ENCODE measurements at regions not wholly inside any gene's neighbourhood (a gene's known extent, or its start where the extent isn't known, plus 50 kb on each side); places are given as distances from the start of the nearest gene placed in this dataset.
"Not testable (repeated sequence)": the region's sequence is repeated elsewhere in the genome, so short reads cannot be mapped to it uniquely, and the experiment has no call there.

DNA sequence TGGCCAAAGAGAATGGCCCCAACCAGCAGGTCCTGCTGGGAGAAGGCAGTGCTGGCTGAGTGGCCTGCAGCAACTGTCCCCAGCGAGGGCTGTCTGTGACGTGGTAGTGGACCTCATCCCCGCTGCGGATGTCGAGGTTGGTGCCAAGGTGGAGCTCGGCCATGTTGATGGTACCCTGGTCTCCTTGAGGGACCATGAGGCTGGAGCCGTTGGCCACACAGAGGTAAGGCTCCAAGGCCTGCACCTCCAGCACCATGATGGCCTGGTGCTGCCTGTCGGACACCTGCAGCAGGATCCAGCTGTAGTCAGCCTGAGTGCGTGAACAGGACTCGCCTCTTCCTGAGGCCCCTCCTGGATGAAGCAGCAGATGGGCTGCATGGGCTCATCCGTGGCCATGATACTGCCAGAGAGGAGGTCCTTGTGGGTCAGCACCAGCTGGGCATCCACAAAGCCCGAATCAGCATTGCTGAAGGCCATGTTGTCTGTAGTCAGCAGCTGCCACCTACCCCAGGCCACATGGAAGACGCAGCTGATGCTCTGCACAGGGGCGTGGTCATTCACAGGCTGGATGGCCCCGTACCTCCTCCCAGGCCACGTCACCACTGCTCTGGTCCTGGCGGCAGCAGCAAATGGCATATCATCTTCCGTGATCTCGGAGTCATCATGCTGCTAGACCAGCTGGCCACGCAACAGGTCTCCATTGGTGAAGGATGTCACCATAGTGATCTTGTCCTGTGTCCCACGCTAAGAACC is 167.5 kb downstream of the GOLGA6L4 start:
- TF ChIP-seq NFRKB (IDR thresholded peaks at IDR 0.05) = no peak
- TF ChIP-seq SUZ12 (IDR thresholded peaks at IDR 0.05) = no peak
- TF ChIP-seq ZNF384 (IDR thresholded peaks at IDR 0.05) = no peak
- TF ChIP-seq HDGF (IDR thresholded peaks at IDR 0.05; ENCODE audit: borderline replicate concordance) = no peak
- no peak for TF ChIP-seq ARNT (IDR thresholded peaks at IDR 0.05)
- TF ChIP-seq FOXM1 (IDR thresholded peaks at IDR 0.05; ENCODE audit: borderline replicate concordance) = no peak
- TF ChIP-seq, protein P1, sequence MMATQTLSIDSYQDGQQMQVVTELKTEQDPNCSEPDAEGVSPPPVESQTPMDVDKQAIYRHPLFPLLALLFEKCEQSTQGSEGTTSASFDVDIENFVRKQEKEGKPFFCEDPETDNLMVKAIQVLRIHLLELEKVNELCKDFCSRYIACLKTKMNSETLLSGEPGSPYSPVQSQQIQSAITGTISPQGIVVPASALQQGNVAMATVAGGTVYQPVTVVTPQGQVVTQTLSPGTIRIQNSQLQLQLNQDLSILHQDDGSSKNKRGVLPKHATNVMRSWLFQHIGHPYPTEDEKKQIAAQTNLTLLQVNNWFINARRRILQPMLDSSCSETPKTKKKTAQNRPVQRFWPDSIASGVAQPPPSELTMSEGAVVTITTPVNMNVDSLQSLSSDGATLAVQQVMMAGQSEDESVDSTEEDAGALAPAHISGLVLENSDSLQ (IDR thresholded peaks at IDR 0.05) = no peak
- TF ChIP-seq CTBP1 (IDR thresholded peaks at IDR 0.05; ENCODE audit: borderline replicate concordance) = no peak
- TF ChIP-seq L3MBTL2 (conservative IDR thresholded peaks at IDR 0.05) = no peak
- TF ChIP-seq SP1 (IDR thresholded peaks at IDR 0.05) = no peak
- no peak for TF ChIP-seq FOXA1 (IDR thresholded peaks at IDR 0.05)
- no peak for TF ChIP-seq LEF1 (IDR thresholded peaks at IDR 0.05; ENCODE audit: borderline replicate concordance)
- no peak for TF ChIP-seq FOXK2 (IDR thresholded peaks at IDR 0.05)
- TF ChIP-seq TARDBP (IDR thresholded peaks at IDR 0.05) = no peak
- CTCF ChIA-PET = no interaction called here
- DNase-seq (ENCODE audit: extremely low spot score) = no peak
- POLR2A ChIA-PET = no interaction called here

DNA sequence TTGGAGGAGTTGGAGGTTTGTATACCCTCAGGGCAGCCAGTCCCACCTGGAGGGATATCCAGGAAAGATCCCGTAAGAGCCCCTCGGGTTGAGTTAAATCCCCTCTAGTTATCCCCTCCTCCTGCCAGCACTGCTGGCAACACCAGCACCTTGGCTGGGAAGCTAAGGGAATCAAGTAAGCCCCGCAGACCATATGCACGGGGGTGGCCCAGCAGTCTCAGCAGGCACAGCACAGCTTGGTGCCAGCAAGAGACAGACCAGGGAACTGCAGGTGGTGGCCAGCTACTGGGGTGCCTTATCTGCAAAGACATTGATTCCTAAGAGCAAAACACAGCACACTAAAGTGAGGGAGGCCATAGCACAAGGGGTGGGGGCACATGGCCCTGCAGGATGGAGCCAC is 173.8 kb downstream of the GOLGA6L4 start:
- DNase-seq (ENCODE audit: extremely low spot score); CTCF ChIA-PET; POLR2A ChIA-PET: not testable (repeated sequence)

DNA sequence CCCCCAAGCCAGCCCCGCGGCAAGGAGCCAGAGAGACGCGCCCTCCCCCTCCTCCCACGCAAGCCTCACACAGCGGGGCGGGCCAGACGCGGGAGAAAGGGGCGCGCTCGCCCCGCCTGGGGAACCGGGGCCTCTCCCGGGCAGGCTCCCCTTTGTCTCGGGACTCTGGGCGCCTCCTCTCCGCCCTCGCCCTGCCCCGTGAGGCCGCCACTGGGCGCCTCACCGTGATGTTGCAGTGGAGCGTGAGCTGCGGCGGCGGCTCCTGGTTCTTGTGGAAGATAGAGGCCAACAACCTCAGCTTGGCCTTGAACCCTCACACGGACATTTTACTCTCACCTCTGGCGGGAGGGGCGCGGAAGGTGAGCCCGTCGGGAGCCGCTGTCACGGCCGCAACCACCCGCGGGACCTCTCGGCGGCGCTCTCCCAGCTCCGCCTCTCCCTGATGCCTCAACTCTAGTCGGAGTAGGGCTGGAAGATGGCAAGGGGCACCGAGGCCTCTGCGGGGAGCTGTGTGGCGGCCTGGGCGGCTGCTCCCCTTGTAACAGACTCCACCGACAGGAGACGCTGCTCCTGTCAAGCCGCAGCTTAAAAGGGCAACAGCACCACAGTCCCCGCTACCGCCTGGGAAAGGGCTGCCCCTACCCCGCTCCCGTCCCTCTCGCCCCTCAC is 179.2 kb upstream of the ZSCAN2 start:
- CTCF ChIA-PET; POLR2A ChIA-PET; DNase-seq (ENCODE audit: extremely low spot score): not testable (repeated sequence)

DNA sequence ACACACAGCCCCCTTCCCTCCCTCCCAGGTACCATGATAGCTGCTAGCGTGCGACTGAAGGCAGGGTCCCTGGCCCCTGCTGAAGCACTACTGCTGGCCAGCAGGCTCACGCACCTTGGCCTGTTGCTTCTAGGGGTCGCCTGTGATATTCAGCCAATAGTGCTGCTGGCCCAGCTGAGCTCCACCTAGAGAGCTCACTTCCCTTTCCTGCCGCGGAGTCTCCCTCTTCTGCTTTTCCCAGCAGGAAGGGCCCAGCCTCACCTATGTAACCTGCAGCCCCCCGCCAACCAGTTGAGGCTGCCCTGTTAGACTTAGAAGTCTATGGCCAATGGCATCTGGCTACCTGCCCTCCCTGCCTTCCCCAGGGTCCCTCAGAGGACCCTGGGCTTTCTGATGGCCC is 175.5 kb upstream of the ZSCAN2 start:
- DNase-seq (ENCODE audit: extremely low spot score); POLR2A ChIA-PET; CTCF ChIA-PET: not testable (repeated sequence)

DNA sequence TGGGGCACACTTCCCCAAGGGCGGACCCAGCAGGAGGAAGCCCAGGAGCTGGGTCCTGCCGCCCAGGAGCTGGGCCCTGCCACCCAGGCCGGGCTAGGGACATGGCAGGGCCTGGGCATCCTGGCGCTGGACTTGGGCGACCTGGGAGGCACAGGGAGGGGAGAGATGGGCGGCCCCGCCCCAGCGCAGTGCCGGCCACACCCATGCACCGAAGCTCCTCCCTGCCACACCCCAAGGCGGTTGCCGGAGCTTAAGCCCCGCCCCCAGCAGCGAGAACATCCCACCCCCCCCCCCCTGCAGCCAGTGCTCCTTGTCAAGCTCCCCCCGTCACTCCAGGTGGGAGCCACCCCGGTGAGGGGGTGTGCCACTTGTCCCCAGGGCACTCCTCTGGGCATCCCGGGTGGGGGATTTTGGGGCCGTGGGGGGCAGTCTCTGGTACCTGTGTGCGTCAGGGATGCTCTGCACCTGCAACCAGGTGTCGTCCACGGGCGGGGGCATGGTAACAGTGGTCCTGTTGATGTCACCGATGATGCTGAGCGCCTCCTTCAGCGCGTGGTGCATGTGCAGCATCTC is 127.4 kb upstream of the ZSCAN2 start:
- CTCF ChIA-PET; POLR2A ChIA-PET; DNase-seq (ENCODE audit: extremely low spot score): not testable (repeated sequence)

DNA sequence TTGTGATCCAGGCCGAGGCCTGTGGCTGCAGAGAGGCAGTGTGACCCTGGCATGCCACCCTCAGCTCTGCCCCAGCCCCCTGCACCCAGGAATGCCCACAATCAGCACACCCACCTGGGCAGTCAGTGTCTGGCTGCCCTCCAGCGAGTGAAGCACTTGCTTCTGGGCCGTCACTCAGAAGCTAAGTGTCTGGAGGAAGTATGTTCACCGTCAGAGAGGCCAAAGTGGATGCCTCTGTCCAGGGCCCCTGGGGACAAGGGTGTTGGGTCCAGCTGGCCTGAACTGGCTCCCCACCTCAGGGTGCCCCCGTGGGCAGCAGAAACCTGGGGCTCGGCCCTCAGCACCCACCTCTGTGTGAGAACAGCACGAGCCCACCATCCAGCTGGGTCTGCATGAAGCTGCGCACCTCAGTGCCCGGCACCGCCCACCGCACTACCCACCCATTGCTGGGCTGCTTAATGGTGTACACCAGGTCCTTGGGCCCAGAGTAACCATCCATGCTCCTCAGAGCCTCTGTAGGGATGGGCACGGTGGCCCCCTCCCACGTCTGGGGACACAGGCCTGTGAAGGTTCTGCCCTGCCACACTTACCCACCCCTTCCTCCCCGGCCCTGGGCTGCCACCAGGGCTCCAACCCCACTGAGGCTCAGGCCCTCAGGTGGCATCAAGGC is 124.3 kb upstream of the ZSCAN2 start:
- DNase-seq (ENCODE audit: extremely low spot score); POLR2A ChIA-PET; CTCF ChIA-PET: not testable (repeated sequence)

DNA sequence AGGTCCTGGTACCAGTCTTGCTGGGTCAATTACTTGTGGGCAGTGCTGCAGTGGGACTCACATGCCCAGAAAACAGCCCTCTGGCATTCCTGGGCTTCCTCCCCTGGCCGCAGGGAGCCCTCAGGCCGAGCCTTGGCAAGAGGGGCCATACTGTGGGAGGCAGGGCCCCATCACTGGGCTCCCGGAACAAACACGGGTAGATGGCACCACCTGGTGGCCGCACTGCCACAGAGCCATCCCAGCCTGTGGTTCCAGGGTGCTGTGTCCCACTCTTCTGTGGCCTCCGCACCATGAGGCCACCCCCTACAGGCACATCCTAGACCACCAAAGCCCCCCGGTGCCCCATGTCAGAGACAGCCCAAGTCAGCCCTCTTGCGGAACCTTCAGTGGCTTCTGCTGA is 123.3 kb upstream of the ZSCAN2 start:
- POLR2A ChIA-PET; DNase-seq (ENCODE audit: extremely low spot score); CTCF ChIA-PET: not testable (repeated sequence)

DNA sequence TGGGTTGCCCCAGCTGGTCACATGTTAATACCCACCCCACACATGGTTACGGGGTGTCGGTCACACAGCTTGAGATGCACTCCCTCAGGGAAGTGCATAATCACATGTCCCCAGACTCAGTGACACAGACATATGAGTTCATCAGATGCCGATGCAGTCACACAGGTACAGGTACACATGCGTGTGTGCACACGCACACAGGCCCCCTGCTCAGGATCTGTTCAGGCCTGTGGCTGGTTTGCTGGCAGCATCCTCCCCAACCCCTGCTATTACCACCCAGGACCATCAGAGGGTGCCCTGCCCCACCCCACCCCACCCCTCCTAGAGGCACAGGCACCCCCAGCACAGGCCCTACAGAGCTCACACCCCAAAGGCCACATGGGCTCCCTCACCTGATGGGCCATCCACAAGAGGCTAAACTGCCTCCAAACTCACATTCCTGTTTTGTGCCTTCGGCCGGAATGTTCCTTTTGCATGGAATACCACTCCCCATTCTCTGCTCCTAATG is 120.6 kb upstream of the ZSCAN2 start:
- CTCF ChIA-PET; POLR2A ChIA-PET; DNase-seq (ENCODE audit: extremely low spot score): not testable (repeated sequence)

DNA sequence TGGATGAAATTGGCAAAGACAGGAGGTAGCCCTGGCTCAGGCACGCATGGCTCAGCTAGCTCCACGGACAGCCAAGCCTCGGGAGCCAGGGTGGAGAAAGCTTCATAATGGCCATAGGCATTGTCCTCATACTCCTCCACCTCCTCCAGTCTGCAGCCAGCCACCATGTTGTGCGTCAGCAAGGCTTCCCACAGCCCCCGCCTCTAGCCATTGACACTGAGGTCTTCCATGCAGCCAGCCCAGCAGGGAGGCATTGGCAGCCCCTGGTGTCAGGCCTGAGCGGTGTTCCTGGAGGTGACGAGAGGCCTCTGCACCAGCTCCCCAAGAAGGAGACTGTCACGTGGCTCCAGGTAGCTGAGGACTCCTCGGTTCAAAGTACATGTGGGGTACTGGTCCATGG is 117.0 kb upstream of the ZSCAN2 start:
- POLR2A ChIA-PET; DNase-seq (ENCODE audit: extremely low spot score); CTCF ChIA-PET: not testable (repeated sequence)

DNA sequence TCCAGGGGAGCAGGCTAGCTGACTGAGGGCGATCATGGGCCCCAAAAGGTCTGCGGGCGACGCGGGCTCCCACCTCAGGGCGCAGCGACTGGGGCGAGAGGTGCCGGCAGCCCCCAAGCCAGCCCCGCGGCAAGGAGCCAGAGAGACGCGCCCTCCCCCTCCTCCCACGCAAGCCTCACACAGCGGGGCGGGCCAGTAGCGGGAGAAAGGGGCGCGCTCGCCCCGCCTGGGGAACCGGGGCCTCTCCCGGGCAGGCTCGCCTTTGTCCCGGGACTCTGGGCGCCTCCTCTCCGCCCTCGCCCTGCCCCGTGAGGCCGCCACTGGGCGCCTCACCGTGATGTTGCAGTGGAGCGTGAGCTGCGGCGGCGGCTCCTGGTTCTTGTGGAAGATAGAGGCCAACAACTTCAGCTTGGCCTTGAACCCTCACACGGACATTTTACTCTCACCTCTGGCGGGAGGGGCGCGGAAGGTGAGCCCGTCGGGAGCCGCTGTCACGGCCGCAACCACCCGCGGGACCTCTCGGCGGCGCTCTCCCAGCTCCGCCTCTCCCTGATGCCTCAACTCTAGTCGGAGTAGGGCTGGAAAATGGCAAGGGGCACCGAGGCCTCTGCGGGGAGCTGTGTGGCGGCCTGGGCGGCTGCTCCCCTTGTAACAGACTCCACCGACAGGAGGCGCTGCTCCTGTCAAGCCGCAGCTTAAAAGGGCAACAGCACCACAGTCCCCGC is 100.5 kb upstream of the ZSCAN2 start:
- CTCF ChIA-PET; POLR2A ChIA-PET; DNase-seq (ENCODE audit: extremely low spot score): not testable (repeated sequence)

DNA sequence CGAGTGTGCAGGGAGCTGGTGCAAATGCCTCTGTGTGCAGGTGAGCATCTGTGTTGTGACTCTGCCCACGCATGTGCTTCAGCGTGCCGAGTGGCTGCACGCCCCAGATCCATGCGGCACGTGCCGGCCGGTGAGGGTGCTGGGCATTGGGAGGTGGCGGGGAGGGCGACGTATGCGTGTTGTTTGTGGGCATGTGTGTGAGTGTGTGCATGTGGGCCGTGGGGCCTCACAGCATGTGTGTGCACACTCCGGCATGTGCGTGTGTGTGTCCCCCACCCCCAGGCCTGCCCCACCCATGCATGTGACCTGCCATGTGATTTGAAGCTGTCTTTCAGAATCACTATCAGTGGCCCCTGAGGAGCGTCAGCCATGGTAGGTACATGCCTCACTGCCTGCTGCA is 97.7 kb upstream of the ZSCAN2 start:
- DNase-seq (ENCODE audit: extremely low spot score); POLR2A ChIA-PET; CTCF ChIA-PET: not testable (repeated sequence)

DNA sequence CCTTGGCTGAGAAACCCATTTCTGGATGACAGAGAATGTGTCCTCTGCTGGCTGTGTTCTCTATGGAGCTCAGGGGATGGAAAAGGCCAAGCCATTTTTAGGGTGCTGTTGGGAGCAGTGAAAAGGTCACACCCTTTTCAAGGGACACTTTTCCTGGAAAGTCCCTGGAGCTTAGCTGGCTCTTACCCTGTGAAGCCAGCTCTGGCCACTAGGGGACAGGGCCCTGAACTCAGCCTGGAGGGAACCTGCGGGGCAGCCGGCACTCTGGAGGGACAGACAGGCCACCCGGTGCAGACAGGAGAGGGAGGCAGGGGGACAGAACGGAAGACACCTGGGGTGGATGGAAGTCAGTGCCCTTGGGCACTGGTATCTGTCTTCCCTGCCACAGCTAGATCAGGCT is 95.3 kb upstream of the ZSCAN2 start:
- CTCF ChIA-PET; DNase-seq (ENCODE audit: extremely low spot score); POLR2A ChIA-PET: not testable (repeated sequence)

DNA sequence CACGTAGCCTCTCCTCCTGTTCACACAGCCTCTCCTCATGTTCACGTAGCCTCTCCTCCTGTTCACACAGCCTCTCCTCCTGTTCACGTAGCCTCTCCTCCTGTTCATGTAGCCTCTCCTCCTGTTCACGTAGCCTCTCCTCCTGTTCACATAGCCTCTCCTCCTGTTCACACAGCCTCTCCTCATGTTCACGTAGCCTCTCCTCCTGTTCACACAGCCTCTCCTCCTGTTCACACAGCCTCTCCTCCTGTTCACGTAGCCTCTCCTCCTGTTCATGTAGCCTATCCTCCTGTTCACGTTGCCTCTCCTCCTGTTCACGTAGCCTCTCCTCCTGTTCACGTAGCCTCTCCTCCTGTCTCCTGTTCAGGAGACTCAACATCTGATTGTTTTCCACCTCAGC is 88.5 kb upstream of the ZSCAN2 start:
- POLR2A ChIA-PET; CTCF ChIA-PET; DNase-seq (ENCODE audit: extremely low spot score): not testable (repeated sequence)

DNA sequence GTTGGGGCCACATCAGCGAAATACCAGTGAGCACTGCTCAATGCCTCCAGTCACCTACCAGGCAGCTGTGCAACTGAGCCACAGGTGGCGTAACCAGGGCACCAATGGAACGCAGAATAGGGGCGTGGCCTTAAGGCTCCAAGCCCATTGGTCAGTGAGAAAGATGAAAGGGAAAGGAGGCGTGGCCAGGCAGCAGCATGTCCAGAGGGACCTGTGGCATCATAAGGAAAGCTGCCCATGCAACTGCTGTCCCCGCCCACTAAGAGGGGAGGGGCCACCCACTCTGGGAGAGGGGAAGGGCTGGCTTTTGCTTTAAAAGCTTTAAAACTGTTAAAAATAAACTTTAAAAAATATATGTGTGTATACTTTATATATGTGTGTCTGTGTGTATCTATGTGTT is 84.0 kb upstream of the ZSCAN2 start:
- POLR2A ChIA-PET; DNase-seq (ENCODE audit: extremely low spot score); CTCF ChIA-PET: not testable (repeated sequence)

Data from HEK293T (cell line).